Ramos (cell line): ENCODE measurements at regions not wholly inside any gene's neighbourhood (a gene's known extent, or its start where the extent isn't known, plus 50 kb on each side); places are given as distances from the start of the nearest gene placed in this dataset.

Source experiments
- in situ Hi-C: fragments of 300-500 bp; cut with MboI; formaldehyde crosslinking; loops from one replicate; pipeline ENCODE4 v1.14.3; 2022; ENCODE audit warnings: low sequenced_read_pairs; ENCODE audit not compliant: unreplicated experiment

GRCh38 chr21:32878661-32879060, 107.1 kb upstream of the PAXBP1 start:
- in situ Hi-C loops, result no loop called here

GRCh38 chr21:32881458-32881857, 109.9 kb upstream of the PAXBP1 start:
- in situ Hi-C loops, result no loop called here

GRCh38 chr21:32884062-32884461, 112.5 kb upstream of the PAXBP1 start:
- in situ Hi-C loops, result no loop called here

- in situ Hi-C loops, result no loop called here
These were observed 114.8 kb upstream of the PAXBP1 start for GRCh38 chr21:32886339-32886738.

- in situ Hi-C loops, result no loop called here
These were observed 115.5 kb upstream of the PAXBP1 start for GRCh38 chr21:32887026-32887425.

GRCh38 chr21:32888971-32889370, 117.4 kb upstream of the PAXBP1 start:
- in situ Hi-C loops, result no loop called here

GRCh38 chr21:32889596-32889995, 118.0 kb upstream of the PAXBP1 start:
- in situ Hi-C loops, result no loop called here

- in situ Hi-C loops, result no loop called here
These were observed 122.8 kb upstream of the PAXBP1 start for GRCh38 chr21:32894321-32894720.

GRCh38 chr21:32900814-32901213, 124.9 kb upstream of the OLIG2 start:
- in situ Hi-C loops, result no loop called here

- in situ Hi-C loops, result no loop called here
These were observed 118.2 kb upstream of the OLIG2 start for GRCh38 chr21:32907521-32907920.

GRCh38 chr21:32908534-32908933, 117.2 kb upstream of the OLIG2 start:
- in situ Hi-C loops, result no loop called here

GRCh38 chr21:32909393-32909792, 116.3 kb upstream of the OLIG2 start:
- in situ Hi-C loops, result no loop called here

- in situ Hi-C loops, result no loop called here
These were observed 111.2 kb upstream of the OLIG2 start for GRCh38 chr21:32914424-32915039.

- in situ Hi-C loops, result no loop called here
These were observed 110.6 kb upstream of the OLIG2 start for GRCh38 chr21:32915099-32915498.

GRCh38 chr21:32916088-32916487, 109.6 kb upstream of the OLIG2 start:
- in situ Hi-C loops, result no loop called here

GRCh38 chr21:32916522-32917099, 109.1 kb upstream of the OLIG2 start:
- in situ Hi-C loops, result no loop called here

- in situ Hi-C loops, result no loop called here
These were observed 108.2 kb upstream of the OLIG2 start for GRCh38 chr21:32917362-32918135.

GRCh38 chr21:32918478-32919120, 107.1 kb upstream of the OLIG2 start:
- in situ Hi-C loops, result no loop called here

- in situ Hi-C loops, result no loop called here
These were observed 105.3 kb upstream of the OLIG2 start for GRCh38 chr21:32920474-32920873.

- in situ Hi-C loops, result no loop called here
These were observed 104.0 kb upstream of the OLIG2 start for GRCh38 chr21:32921632-32922230.

- in situ Hi-C loops, result no loop called here
These were observed 100.6 kb upstream of the OLIG2 start for GRCh38 chr21:32925098-32925497.
